ENCODE measurements at regions not wholly inside any gene's neighbourhood (a gene's known extent, or its start where the extent isn't known, plus 50 kb on each side); places are given as distances from the start of the nearest gene placed in this dataset.

DNA sequence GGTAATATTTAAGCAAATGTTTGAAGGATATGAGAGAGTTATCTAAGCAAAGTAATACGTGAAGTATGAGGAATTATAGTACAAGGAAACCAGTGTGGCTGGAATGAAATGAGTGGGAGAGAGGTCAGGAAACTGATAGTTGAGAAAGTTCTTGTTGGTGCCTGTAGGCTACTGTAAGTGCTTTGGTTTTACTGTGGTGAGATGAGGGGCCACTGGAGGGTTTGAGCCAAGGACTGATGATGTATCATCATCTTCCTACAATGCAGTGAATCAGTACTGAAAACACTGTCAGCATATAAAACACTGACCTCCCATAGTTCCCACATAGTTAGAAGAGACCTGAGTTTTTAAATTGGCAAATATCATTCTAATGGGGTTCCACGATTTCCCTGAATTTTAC lies 367.5 kb upstream of the CTSO start:
- intact Hi-C loops (cut with DNase I): no loop called here
- Histone ChIP-seq H3K27me3 (no peaks in the 10 kb centered on the region), H3K4me1 (no peaks in the 10 kb centered on the region), H3K27ac (no peak overlapping the region), H3K9me3 (no peaks in the 10 kb centered on the region), H3K4me3 (no peak overlapping the region), H3K36me3 (no peaks in the 10 kb centered on the region)
- TF ChIP-seq, protein P1, sequence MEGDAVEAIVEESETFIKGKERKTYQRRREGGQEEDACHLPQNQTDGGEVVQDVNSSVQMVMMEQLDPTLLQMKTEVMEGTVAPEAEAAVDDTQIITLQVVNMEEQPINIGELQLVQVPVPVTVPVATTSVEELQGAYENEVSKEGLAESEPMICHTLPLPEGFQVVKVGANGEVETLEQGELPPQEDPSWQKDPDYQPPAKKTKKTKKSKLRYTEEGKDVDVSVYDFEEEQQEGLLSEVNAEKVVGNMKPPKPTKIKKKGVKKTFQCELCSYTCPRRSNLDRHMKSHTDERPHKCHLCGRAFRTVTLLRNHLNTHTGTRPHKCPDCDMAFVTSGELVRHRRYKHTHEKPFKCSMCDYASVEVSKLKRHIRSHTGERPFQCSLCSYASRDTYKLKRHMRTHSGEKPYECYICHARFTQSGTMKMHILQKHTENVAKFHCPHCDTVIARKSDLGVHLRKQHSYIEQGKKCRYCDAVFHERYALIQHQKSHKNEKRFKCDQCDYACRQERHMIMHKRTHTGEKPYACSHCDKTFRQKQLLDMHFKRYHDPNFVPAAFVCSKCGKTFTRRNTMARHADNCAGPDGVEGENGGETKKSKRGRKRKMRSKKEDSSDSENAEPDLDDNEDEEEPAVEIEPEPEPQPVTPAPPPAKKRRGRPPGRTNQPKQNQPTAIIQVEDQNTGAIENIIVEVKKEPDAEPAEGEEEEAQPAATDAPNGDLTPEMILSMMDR (IDR thresholded peaks at IDR 0.05): no peak
- no peak for TF ChIP-seq POLR2A (IDR thresholded peaks at IDR 0.05)
- WGBS, 2 donors: 65 to 68% methylated on average over 2 of the region's 2 CpGs
- DNase-seq: no peak

DNA sequence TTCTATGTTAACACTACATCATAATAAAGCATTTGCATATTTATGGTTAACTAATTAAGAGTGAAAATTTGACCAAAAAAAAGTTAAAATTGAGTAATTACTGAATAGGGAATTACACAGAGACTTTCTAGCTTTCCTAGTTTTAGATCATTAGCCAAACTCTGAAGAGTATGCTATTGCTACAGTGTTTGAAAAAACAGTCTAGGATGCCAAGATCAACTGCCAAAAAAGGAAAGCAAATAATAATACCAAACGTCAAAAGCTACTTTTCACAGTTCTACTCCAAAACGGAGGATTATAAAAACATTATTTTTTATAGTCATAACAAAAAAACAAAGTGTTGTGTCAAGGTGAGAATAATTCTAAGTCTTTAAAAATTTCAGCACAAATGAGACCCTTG lies 359.8 kb upstream of the CTSO start:
- H3K9me3 ChIP-seq: no peaks in the 10 kb centered on the region
- H3K27ac ChIP-seq: no peak overlapping the region
- 17 to 18% methylated on average over 2 of the region's 2 CpGs for WGBS, 2 donors
- H3K27me3 ChIP-seq: no peaks in the 10 kb centered on the region
- intact Hi-C loops (cut with DNase I): no loop called here
- TF ChIP-seq POLR2A (IDR thresholded peaks at IDR 0.05): no peak
- TF ChIP-seq, protein P1 (IDR thresholded peaks at IDR 0.05): no peak
- no peaks in the 10 kb centered on the region for H3K36me3 ChIP-seq
- no peak overlapping the region for H3K4me3 ChIP-seq
- H3K4me1 ChIP-seq: no peaks in the 10 kb centered on the region
- no peak for DNase-seq

DNA sequence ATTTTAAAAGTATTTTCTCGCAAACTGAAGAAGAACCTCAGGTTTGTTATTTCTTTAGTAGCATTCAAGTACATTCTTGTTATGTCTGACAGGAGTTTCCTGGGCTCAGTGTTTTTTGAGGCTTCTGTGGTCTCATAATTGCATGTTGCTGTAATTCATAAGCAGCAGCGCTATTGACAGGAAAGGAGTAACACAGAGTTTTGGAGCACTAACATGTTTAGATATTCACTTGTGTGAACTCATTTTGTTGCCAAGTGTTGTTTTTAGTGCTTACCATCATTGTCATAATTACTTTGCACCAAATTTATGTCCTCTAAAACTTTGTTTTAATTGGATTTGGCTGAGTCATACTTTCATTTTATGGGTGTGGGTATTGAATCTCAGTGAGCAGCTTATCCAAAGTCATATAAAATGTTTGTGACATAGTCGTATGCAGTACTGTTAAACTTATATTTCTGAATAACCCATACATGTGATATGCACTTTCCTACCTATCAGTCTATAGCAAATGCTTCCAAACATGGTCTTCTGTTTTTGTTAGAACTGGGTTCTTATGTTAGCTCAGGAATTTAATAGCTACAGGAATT lies 358.7 kb upstream of the CTSO start:
- WGBS, 2 donors: 45 to 58% methylated on average over 3 of the region's 3 CpGs
- TF ChIP-seq POLR2A (IDR thresholded peaks at IDR 0.05): no peak
- TF ChIP-seq, protein P1 (IDR thresholded peaks at IDR 0.05): no peak
- H3K9me3 ChIP-seq: no peaks in the 10 kb centered on the region
- intact Hi-C loops (cut with DNase I): no loop called here
- H3K36me3 ChIP-seq: no peaks in the 10 kb centered on the region
- DNase-seq: no peak
- no peak overlapping the region for H3K27ac ChIP-seq
- H3K4me1 ChIP-seq: no peaks in the 10 kb centered on the region
- H3K4me3 ChIP-seq: no peak overlapping the region
- no peaks in the 10 kb centered on the region for H3K27me3 ChIP-seq

DNA sequence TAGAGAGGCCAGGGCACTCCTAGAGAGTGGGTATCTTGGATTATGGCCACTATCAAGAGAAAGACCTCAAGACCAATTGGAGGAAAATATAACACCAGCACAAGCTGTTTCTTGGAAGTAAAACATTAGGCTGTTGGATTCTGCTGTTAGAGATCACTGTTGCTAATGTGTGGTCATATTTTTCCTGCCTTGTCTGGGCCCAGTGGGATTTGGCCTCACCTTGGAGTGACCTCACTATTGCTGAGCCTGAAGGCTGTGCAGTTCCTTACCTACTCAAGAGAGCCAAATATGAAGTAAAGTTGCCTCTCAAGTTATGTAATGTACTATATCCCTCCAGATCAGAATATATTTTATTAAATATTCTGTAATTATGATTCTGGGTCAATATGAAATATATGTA lies 355.4 kb upstream of the CTSO start:
- TF ChIP-seq, protein P1 (IDR thresholded peaks at IDR 0.05): no peak
- no peak for TF ChIP-seq POLR2A (IDR thresholded peaks at IDR 0.05)
- Histone ChIP-seq H3K36me3 (no peaks in the 10 kb centered on the region), H3K27me3 (no peaks in the 10 kb centered on the region), H3K4me1 (no peaks in the 10 kb centered on the region), H3K27ac (no peak overlapping the region), H3K9me3 (no peaks in the 10 kb centered on the region), H3K4me3 (no peak overlapping the region)
- DNase-seq: no peak
- intact Hi-C loops (cut with DNase I): no loop called here

- TF ChIP-seq, protein P1 (IDR thresholded peaks at IDR 0.05): no peak
- no peak for TF ChIP-seq POLR2A (IDR thresholded peaks at IDR 0.05)
- H3K36me3 ChIP-seq: no peaks in the 10 kb centered on the region
- no peak overlapping the region for H3K27ac ChIP-seq
- H3K27me3 ChIP-seq: no peaks in the 10 kb centered on the region
- DNase-seq: no peak
- no peak overlapping the region for H3K4me3 ChIP-seq
- intact Hi-C loops (cut with DNase I): no loop called here
- 55 to 65% methylated on average over 2 of the region's 2 CpGs for WGBS, 2 donors
- H3K4me1 ChIP-seq: no peaks in the 10 kb centered on the region
- H3K9me3 ChIP-seq: no peaks in the 10 kb centered on the region
Measured at GRCh38 chr4:156303708-156304107, 350.0 kb upstream of the CTSO start.

All from esophagus squamous epithelium (tissue), 5 donors.